Fibroblast of skin of right biceps (primary cell): ENCODE measurements at regions not wholly inside any gene's neighbourhood (a gene's known extent, or its start where the extent isn't known, plus 50 kb on each side); places are given as distances from the start of the nearest gene placed in this dataset.

Source experiments
- DNase-seq: peaks from one replicate; pipeline ENCODE4 v3.0.0-alpha.2; 2013

DNA sequence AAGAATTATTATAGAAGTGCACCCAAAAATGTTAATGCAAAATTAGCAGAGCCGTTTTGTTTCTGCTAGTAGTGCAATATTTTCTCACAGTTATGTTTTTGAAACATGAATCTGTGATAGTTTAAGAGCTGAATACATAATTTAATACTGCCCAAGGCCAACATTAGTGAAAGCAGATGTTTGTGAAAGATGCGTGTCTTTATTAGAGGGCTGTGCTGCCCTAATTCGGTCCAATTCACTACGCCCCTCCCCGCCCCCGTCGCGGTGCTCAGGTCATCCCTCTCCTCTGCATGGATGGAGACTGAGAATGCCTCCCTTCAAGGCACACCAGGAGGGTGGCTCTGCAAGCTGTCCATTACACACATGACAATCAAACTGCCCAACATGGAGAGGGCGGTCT lies 172.0 kb downstream of the TEX36 start:
- DNase-seq: no peak

DNA sequence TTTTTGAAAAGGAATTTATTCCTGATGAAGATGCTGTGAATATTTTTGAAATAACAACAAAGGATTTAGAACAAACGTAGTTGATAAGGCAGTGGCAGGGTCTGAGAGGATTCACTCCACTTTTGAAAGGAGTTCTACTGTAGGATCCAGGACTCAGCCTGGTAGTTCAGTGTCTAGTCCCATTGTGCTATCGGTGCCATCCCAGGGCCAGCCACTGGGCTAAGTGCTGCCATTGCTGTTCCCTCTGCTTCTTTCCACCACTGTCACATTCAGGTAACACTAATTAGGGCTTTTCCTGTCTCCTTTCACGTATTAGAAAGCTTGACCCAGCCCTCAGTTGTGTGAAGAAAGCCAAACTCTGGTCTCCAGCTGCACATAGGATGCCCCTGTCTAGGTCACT lies 177.3 kb downstream of the TEX36 start:
- no peak for DNase-seq

DNA sequence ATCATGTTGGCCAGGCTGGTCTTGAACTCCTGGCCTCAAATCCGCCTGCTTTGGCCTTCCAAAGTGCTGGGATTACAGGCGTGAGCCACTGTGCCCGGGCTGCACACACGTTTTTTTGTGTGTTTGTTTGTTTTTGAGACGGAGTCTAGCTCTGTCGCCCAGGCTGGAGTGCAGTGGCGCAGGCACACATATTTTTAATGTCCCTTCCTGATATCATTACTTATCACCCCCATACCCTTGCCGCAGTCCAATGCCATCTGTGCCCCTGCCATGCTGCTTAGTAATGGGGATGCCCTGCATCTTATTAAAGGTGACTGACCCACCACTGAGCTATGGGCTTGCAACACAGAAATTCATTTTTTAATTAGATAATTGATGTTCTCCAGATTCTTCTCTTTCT lies 180.7 kb downstream of the TEX36 start:
- no peak for DNase-seq

DNA sequence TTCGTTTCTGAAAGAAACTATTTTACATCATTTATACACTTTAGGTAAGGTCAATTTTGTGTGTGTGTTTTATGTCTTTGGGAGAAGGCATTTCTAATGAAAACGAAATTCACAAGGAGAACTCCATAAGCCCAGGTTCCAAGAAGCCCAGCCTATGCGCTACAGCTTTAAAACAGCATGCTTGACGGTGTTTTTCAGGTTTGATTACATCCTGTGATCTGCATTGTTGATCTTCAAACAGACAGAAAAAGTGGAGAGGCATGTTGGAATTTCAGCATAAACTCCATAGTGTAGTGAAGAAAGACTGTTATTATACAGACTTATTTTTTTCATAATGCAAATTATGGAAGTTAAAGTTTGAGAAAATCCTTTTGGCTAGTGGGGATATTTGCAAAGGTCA lies 187.6 kb downstream of the TEX36 start:
- DNase-seq: no peak

DNA sequence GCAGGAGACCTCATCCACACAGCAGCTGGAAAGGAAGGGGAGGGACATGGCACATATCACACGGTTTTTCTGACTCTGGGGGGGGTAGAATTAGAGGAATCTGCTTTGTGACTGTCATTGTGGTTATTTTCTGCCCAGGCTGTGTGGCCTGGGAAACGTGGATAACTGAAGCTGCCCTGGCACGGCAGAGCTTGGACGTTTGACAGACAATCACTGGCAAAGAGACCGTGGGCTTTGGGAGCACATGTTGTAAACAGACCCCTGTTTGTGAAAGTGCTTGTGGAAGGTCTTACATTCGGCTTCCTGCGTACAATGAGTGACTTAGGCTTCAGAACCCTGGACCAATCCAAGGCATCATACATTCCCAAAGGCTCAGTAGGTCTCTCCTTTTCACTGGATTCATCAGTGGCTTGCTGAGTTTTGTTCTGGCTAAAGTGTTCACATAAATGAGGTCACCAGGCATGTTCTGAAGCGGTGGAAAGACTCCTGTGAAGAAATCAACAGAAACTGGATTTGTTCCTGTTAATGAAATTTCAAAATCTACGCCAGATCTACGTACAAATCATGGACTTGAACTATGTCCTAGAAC lies 188.2 kb downstream of the TEX36 start:
- DNase-seq: no peak

DNA sequence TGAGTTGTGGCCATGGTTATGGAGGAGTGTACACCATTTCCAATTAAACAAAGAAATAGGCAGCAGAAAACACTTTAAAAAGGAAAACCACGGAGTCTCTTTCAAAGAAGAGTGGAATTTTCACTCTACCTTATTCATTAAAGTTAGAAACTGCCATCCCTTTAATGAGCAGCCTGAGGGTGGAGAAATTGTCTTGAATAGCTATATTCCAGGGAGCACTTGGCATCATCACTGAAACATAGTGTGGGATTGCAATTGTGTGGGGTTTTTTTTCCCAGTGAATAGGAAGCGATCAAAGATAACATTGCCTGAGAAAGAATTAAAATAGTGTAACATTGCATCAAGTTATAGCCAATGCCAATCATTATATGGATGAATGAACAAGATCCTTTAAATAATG lies 191.6 kb downstream of the TEX36 start:
- no peak for DNase-seq

DNA sequence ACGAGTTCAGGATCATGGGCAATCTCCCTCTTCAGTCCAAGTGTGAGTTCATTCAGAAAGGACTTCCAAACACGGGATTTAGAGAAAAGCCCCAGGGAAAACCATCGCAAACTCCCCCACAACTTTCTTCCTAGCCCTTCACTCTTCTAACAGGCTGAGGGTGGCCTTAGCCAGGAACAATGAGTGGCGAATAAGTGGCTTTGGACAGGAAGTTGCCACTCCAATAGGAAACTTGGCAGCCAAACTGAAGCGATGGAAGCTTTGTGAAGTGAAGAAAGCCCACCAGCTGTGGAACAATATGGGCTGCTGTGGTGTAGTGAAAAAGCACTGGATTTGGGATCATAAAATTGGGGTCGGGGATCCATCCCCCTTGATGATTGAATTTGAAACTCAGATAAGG lies 193.2 kb downstream of the TEX36 start:
- no peak for DNase-seq

DNA sequence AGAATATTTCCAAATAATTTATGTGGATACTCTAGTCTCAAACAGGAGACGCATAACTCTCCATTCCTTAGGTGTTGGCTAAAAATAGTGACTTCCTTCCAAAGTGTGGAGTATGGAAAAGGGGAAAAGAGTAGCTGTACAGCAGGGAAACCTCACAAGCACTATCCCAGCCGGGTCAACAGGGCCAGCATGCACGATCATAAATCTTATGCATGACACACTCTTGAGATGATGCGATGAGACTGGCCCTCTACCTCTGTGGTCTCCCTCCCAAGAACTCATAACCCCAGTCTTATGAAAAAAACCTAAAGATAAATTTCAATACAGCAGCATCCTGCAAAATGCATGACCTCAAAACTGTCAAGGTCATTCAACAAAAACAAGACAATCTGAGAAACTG lies 197.3 kb downstream of the TEX36 start:
- DNase-seq: no peak

DNA sequence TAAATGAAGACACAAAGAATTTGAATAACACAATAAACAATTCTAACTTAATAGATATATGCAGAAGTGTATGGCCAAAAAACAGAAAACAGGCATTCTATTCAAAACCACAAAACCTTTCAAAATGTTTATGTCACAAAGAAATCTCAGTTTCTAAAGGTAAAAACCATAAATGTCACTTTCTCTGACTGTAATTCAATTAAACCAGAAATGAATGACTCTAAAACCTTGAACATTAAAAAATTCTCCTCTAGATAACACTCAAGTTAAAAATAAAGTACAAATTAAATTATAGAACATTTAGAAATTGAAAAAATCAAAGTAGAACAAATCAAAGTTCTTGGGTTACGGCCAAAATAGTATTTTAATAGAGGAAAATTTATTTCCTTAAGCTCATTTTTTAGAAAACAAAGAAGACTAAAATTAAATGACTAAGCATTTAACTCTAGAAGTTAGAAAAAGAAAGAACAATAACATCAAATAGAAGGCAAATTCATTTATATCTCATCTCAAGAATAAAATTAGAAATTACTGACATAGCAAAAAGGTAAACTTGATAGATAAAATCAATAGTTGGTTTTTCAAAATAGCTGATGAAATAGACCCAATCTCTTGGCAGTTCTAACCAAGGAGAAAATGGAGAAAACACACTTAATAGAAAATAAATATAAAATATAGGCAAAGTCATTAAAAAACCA lies 198.8 kb downstream of the TEX36 start:
- no peak for DNase-seq

DNA sequence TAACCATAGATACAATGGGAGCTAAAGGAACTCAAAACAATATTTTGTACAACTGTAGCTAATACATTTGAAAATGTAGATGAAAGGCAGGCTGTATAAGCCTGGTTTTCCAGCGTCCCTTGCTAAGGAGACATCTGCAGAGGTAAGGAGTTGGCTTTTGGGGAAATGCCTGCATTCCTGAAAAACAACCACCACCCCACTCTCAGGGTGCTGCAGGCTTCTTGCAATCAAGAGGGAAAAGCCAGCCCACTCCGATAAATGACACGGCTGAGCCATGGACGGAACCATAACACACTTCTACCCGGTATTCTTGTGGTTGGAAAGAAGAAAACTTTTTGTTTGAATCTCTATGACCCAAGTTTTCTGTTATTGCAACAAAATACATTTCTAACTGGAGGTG lies 200.3 kb downstream of the TEX36 start:
- DNase-seq: no peak

DNA sequence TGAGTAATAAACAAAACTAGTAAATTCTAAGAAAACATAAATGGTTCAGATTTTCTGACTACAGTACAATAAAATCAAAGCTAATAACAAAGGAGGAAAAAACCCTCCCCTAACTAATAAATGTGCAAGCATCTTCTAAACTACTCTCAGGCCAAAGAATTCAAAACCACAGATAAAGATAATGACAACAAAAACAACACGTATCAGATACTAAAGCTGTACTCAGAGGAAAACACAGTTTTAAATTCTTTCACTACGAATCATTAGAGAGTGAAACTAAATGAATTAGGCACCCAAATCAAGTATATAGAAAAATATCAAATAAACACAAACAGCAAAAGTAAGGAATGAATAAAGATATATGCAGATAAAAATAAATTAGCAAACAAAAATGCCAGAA lies 200.9 kb downstream of the TEX36 start:
- peak; percentile 16 for DNase-seq

DNA sequence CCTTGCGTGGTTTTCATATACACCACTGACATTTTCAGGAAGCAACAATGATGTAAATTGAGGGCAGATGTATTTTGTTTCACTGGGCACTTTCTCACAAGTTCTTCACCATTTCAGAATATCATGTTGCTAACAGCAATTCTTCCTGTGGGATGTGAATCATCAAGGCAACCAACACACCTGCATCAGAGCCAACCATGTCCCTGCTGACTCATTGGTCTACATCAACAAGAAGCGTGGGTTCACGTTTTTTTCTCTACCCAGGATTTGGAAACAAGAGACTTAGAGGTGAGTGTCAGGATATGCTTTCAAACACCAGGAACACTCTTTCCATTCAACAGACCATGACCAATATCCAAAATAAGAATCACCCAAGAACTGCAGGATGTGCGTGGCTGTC lies 203.9 kb downstream of the TEX36 start:
- no peak for DNase-seq

DNA sequence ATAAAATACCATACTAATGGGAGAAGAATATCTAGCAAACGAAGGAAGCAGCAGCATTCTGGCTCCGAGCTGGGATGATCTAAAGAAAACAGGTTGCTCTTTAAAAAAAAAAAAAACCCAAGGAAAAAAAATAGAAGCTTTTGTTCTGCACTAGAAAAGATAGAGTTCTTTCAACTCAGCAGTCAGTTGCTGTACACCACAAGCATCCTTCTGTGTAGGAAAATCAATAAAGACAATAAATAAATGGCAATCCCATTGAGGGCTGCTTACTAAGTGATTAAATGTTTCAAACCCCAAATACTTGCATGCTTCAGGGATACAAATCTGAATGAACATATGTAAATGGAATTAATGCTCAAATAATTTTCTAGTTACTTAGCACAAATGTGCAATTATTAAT lies 207.1 kb downstream of the TEX36 start:
- no peak for DNase-seq

DNA sequence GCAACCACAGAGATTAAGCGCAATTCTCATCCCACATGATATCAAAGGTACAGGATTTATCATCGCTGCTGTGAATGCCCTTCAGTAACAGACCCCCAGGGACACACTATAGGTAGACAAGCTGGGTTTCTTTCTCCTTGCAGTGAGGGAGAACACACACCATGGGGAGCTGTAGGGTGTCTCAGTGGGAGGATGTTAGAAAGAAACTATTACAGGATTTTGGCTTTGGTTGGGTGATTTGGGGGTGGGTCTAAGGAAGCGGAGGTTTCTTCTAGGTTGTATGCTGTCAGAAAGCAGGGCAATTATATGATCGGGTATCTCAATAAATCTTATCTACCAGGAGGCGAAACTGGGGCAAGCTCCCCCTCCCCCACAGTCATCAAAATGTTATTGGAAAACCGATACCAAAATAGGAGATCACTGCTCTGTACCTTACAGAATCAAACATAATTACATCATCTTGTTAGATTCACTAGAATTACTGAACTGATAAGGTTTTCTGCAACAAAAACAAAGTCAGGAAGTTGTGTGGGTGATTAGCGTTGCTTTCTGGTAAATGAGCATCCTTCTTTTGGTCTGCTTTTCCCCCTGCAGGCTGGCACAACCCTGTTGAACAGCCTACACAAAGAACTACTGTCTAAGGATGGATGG lies 209.7 kb downstream of the TEX36 start:
- no peak for DNase-seq

DNA sequence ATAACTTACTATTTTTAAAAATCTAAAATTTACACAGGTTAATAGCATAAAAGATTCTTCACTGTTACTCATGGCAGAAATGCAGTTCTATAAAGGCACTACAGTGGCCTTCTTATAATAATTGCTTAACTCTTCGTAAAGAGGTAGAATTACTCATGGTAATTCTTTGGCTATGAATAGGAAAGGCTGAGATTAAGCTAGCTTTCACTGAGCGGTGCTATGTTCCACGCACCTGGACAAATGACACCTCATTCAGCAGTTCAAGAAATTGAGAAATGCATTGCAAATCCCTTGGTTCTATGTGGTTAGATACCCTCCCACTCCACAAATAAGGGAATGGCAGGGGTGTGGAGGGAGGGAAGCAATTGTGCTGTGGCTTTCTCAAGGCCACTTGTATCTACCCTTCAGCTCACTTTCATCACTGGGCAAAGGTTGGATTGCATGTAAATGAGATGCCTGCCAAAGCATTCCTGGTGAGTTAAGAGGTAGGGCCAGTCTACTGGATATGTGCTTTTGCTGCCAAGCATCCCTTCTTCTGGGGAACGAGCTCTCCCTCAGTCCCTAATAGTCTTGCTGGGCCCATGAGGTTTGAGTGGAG lies 210.9 kb downstream of the TEX36 start:
- DNase-seq: no peak

DNA sequence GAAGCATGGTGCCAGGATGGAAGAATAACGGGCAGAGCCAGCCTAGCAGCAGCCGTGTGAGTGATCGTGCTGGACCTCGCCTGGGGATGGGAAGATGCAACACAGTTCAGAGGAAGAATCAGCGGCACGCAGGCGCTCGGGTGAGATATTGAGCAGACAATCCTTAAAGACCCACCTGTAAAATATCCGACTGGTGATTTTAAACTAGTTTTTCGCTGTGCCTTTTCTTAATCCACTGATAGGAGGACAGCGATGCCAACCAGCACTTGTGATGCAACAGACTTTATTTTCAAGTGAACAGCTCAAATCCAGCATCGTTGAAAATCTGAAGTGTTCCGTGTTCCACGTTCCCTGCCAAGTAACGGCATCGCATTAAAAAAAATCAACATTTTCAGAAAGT lies 214.7 kb downstream of the TEX36 start:
- no peak for DNase-seq

DNA sequence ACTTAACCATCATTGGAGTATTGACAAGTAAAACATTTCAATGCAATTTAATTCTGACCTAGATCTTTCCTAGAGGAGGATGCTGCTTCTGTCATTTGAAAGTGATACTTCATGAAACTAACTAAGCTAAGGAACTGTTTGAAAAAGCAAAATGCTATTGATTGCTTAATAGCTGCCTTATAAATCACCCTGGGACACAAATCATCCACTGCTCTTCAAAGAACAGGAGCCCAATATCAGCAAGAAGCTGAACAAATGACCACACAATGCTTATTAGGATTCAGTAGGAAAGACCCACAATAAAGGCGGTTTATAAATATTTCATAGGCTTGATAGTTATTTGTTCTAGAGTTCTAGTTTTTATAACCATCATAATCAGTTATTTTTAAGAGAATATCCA lies 216.3 kb downstream of the TEX36 start:
- DNase-seq: no peak

DNA sequence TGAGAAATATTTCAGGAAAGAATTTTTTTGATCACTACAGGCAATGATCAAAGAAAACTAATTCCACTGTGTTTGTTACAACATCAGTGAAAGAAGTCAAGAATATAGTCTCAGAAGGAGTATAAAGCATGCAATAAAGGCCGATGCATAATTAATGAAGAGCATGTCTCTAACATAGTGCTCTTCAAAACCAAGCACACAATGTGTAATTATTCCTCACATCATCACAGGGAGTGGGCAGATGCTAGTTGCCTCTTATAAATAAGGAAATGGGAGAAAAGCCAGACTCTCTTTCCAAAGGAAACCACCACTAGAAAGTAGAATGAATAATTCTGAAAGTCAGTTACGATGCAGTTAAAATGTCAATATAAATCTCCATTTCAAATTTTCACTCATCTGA lies 220.1 kb downstream of the TEX36 start:
- DNase-seq: no peak

DNA sequence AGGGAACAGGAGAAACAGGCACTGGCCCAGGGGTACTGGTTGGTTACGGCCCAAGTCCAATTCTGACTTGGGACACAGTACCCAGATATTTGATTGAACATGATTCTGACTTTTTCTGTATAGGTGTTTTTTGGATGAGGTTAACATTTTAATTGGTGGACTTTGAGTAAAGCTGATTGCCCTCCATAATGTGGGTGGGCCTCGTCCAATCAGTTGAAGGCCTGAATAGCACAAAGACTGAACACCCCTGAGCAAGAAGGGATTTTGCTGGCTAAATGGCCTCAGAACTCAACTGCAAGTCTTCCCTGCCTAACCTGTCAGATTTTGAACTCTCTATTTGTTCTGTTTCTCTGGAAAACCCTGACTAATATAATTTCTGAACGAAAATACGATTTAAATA lies 222.6 kb downstream of the TEX36 start:
- DNase-seq: no peak

DNA sequence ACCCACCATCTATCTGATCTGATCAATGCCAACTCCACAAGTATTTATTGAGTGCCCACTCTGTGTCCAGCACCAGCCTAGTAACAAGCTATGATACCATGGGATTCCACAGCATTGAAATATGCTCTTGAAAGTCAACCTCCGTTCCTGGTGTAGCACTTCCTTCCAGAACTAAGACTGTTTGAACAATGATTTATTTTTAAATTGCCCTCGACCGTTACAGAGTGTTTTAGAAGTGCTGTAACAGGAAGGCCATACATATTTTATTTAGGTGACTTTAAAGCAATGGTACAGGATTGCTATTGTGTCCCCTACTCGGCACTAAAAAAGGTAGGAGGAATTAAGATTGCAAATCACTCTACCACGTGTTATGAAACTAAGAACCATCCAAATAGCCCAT lies 225.6 kb downstream of the TEX36 start:
- DNase-seq: no peak

DNA sequence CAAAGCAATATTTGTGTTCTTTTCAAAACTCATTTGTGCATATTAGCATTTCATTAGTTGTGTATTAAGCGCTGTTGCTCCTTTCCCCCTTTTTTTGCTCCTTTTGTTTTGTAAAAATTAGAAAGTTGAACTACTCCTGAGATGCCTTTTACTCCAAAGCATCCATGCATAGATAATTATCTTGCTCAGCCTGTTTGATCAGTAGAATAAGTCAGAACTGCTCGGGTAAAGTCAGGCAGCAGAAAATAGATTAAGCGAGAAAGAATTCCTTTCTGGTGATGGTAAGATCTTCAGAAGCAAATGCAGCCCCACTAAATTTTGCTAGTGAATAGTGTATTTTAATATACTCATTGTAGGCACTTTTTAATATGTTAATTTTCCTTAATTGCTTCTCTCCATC lies 227.1 kb downstream of the TEX36 start:
- DNase-seq: no peak

DNA sequence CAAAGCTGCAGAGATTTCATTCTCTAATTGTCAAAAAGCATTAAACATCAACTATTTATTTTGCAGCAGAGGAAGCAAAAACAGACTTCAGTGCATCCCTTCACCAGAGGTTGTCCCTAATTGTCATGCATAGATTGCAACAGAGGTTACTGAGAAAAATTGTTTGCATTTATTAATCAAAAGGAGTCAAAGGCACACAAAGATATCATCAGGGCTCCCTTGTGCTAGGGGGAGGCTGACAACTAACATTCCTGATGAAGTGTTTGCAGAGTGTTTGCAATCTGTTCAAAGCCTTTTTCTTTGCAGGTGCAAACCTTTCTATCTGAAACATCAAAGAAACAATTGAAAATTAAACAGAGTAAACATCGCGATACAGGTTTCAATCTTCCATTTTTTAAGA lies 227.5 kb downstream of the TEX36 start:
- no peak for DNase-seq

DNA sequence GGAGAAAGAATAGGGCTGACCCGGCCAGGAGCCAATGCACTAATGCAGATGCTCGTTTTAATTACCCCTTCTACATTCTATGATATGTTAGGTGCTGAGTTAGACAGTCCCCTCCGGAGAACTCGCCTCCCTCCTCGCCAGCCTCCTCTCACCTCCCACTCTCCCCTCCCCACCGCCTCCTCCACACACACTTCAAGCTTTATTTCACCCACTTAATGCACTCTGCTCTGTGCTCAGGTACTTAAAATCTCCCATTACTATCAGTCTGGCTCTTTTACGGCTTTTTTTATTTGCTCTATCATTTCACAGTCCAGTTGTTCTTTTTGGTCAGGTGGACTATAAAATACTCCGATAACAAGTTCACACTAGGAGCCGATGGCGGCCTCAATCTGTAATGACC lies 231.6 kb downstream of the TEX36 start:
- DNase-seq: no peak

DNA sequence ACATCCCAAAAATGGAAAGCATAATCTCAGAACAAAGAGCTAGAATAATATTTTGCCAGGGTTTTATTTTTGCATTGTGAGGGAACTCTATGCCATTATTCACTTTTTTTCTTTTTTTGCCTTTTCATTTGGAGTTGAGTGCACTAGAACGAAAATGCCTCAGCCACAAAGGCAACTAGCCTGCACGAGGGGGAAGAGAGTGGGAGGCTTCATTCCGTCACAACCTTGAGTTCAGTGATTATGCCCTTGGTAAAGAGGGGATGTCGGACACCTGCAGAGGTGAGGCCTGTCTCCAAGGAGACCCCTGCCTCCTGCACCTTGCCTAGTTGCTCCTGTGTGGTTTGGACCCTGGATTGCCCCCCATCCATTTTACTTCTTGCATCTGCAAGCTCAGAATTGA lies 232.7 kb downstream of the TEX36 start:
- DNase-seq: no peak
